Right lobe of liver (tissue), 4 donors: ENCODE measurements at regions not wholly inside any gene's neighbourhood (a gene's known extent, or its start where the extent isn't known, plus 50 kb on each side); places are given as distances from the start of the nearest gene placed in this dataset.

Source experiments
- CTCF ChIP-seq, 4 donors: fragments of 200-600 bp in 3 of 4; fragments of 450-650 bp in 1 of 4; IDR thresholded peaks; one replicate each; pipeline versions ENCODE4 v1.5.1 to v1.8.0; 2016 to 2022; ENCODE audit warnings: antibody characterized with exemption in 4 of 4, mild to moderate bottlenecking in 2 of 4
- POLR2A ChIP-seq: fragments of 450-650 bp; IDR thresholded peaks from one replicate; pipeline ENCODE4 v1.6.1; 2017; ENCODE audit warnings: antibody characterized with exemption, mild to moderate bottlenecking
- donor health status: DM: no; HTN: no; CAD: no.
- donor health status: DM: no; HTN: no; CAD: no.
- donor health status: DM: no; HTN: yes; CAD: no.

DNA sequence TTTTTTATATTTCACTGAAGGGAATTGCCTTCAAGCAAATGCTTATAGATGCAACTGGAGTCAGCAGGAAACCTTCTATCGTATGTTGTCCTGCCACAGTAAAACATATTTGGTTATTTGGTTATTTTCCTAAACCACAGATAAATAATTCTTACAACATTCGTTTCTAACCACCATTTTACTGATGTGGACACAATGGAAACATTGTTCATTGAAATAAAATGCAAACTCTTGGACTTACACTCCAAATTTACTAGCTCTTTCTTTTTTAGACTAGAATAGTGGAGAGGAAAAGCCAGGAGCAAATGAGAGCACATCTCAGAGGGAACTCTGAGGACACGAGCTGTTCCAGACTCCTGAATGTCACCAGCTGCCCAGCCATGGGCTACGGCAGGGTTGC is 114.8 kb downstream of the RPS12 start:
- no peak for TF ChIP-seq CTCF (IDR thresholded peaks at IDR 0.05)
- no peak for TF ChIP-seq POLR2A
